Esophagus muscularis mucosa (tissue), 3 donors: ENCODE measurements at regions not wholly inside any gene's neighbourhood (a gene's known extent, or its start where the extent isn't known, plus 50 kb on each side); places are given as distances from the start of the nearest gene placed in this dataset.

Experiments
- POLR2A ChIP-seq: fragments of 450-650 bp; IDR thresholded peaks from one replicate; pipeline ENCODE4 v1.6.1; 2017; ENCODE audit warnings: antibody characterized with exemption, moderate library complexity, mild to moderate bottlenecking, low read depth
- POLR2AphosphoS5 ChIP-seq, 2 donors: sonication (generic); formaldehyde crosslinking; IDR thresholded peaks; one replicate each; pipeline ENCODE4 v1.6.1; 2017; ENCODE audit warnings: antibody characterized with exemption in 2 of 2
- TF ChIP-seq, protein P1 (sequence below), 3 experiments: fragments of 200-600 bp in 2 of 3; fragments of 450-650 bp in 1 of 3; sonication (generic) in 2 of 3; IDR thresholded peaks; one replicate each; pipeline ENCODE4 v1.5.1; 2017 to 2019; ENCODE audit warnings: antibody characterized with exemption in 3 of 3, mild to moderate bottlenecking in 2 of 3, moderate library complexity in 1 of 3

DNA sequence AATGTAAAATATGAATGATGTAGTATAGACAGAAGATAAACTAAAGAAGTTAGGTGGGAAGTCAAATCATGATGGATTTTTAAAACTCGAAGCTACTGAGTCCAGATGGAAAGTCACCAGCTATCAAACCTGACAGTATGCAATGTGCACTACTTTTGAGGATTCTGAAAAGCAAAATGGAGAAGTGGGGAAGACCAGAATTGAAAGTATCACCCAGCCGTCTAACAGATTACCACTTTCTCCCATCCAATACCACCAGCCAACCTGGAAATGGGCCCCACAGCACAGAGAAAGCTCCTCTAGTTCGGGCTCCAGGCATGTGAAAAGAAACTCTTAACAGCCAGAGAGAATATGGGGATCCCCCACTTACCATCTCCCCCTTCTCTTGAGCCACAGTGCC, 67.9 kb upstream of the SRRM3 start:
- TF ChIP-seq, protein P1, sequence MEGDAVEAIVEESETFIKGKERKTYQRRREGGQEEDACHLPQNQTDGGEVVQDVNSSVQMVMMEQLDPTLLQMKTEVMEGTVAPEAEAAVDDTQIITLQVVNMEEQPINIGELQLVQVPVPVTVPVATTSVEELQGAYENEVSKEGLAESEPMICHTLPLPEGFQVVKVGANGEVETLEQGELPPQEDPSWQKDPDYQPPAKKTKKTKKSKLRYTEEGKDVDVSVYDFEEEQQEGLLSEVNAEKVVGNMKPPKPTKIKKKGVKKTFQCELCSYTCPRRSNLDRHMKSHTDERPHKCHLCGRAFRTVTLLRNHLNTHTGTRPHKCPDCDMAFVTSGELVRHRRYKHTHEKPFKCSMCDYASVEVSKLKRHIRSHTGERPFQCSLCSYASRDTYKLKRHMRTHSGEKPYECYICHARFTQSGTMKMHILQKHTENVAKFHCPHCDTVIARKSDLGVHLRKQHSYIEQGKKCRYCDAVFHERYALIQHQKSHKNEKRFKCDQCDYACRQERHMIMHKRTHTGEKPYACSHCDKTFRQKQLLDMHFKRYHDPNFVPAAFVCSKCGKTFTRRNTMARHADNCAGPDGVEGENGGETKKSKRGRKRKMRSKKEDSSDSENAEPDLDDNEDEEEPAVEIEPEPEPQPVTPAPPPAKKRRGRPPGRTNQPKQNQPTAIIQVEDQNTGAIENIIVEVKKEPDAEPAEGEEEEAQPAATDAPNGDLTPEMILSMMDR (IDR thresholded peaks at IDR 0.05): no peak
- TF ChIP-seq POLR2AphosphoS5 (IDR thresholded peaks at IDR 0.05) (no peak), POLR2A (no peak)
